Ectodermal cell (in vitro differentiated cells): ENCODE measurements at regions not wholly inside any gene's neighbourhood (a gene's known extent, or its start where the extent isn't known, plus 50 kb on each side); places are given as distances from the start of the nearest gene placed in this dataset.

Source experiments
- H3K27ac ChIP-seq: 2 replicates; pipeline ENCODE4 v1.7.0; 2013; ENCODE audit warnings: mild to moderate bottlenecking, low read depth, low read length; ENCODE audit not compliant: insufficient read depth, poor library complexity, severe bottlenecking
- H3K27me3 ChIP-seq: 2 replicates; pipeline ENCODE4 v1.7.0; 2013; ENCODE audit warnings: mild to moderate bottlenecking, low read length; ENCODE audit not compliant: insufficient read depth, control insufficient read depth, poor library complexity, severe bottlenecking
- H3K36me3 ChIP-seq: one replicate; pipeline ENCODE4 v1.7.0; 2013; ENCODE audit warnings: low read length; ENCODE audit not compliant: control insufficient read depth, insufficient read depth
- H3K4me1 ChIP-seq: one replicate; pipeline ENCODE4 v1.7.0; 2013; ENCODE audit warnings: low read length; ENCODE audit not compliant: control insufficient read depth, insufficient read depth
- H3K4me3 ChIP-seq: 2 replicates; pipeline ENCODE4 v1.7.0; 2013; ENCODE audit warnings: low read depth, low read length, control low read depth; ENCODE audit not compliant: insufficient read depth
- H3K9me3 ChIP-seq: 2 replicates; pipeline ENCODE4 v1.7.0; 2013; ENCODE audit warnings: mild to moderate bottlenecking, low read length, moderate library complexity; ENCODE audit not compliant: control insufficient read depth
- WGBS, 2 experiments: methylation state at CpG; one replicate each; pipeline ENCODE4 v1.1.7; 2013; ENCODE audit warnings: missing lambda C conversion rate in 2 of 2; 5-methylcytosine and 5-hydroxymethylcytosine counted together

DNA sequence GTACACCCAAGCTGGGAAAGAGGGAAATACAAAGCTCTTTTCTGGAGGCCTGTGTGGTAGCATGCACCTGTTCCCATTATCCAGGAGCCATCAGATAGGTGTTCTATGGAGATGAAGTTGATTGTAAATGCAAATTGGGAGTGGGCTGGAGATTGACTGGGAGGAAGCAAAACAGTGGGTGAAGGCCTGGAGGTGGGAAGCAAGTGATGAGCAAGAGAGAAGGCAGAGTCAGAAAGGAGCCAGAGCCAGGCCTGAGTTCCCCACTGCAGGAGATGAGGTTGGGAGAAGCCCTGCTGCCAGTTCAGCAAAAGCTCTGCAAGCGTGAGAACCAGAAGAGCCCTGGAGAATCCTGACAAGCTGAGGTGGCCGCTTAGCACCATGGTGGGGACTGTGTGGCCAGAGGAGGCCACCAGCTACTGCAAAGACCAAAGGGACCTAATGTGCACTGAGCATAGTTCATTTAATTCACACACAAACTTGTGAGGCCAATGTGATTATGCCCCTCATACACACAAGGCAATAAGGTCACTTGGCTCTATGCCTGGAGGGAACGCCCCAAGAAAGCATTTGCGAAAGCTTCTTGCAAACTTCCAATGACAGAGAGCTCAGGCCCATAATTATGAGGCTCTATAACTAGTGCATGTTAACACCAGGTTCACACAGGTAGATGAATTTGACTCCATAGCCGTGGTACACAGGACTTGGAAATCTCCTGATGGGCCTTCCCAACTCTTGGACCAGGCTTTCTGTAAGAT is 73.0 kb upstream of the GRIK3 start:
- Histone ChIP-seq H3K27ac (no peak overlapping the region), H3K36me3 (no peaks in the 10 kb centered on the region), H3K9me3 (no peaks in the 10 kb centered on the region), H3K4me1 (no peaks in the 10 kb centered on the region), H3K27me3 (no peaks in the 10 kb centered on the region), H3K4me3 (no peak overlapping the region)
- 93 to 95% methylated on average over 5 of the region's 5 CpGs for WGBS, 2 experiments

- no peaks in the 10 kb centered on the region for H3K9me3 ChIP-seq
- no peak overlapping the region for H3K4me3 ChIP-seq
- H3K4me1 ChIP-seq, result no peaks in the 10 kb centered on the region
- H3K27ac ChIP-seq, result no peak overlapping the region
- no peaks in the 10 kb centered on the region for H3K27me3 ChIP-seq
- WGBS, 2 experiments, result 92 to 93% methylated on average over 9 of the region's 9 CpGs
- no peaks in the 10 kb centered on the region for H3K36me3 ChIP-seq
These were observed 74.4 kb upstream of the GRIK3 start for GRCh38 chr1:37108596-37109188.

DNA sequence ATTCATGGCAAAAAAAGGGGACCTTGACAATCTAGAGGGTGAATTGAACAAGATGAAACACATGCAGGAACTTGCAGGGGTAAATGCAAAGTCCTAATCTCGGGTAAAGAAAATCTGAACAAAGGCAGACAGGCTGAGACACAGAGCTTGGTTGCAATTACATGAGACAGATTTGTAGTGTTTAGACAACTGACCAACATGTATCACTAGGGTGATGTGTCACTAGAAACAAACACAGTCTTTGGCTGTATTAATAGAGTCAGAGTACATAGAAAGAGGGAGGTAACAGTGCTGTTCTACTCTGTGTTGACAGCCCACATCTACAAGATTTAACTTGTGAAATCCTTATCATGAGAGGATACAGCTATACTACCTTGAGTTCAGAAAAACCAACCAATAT is 78.1 kb upstream of the GRIK3 start:
- H3K36me3 ChIP-seq, result no peaks in the 10 kb centered on the region
- H3K4me3 ChIP-seq, result no peak overlapping the region
- no peaks in the 10 kb centered on the region for H3K27me3 ChIP-seq
- no peaks in the 10 kb centered on the region for H3K9me3 ChIP-seq
- H3K4me1 ChIP-seq, result no peaks in the 10 kb centered on the region
- no peak overlapping the region for H3K27ac ChIP-seq
- WGBS, 2 experiments, result 87 to 94% methylated on average over 1 of the region's 1 CpG

DNA sequence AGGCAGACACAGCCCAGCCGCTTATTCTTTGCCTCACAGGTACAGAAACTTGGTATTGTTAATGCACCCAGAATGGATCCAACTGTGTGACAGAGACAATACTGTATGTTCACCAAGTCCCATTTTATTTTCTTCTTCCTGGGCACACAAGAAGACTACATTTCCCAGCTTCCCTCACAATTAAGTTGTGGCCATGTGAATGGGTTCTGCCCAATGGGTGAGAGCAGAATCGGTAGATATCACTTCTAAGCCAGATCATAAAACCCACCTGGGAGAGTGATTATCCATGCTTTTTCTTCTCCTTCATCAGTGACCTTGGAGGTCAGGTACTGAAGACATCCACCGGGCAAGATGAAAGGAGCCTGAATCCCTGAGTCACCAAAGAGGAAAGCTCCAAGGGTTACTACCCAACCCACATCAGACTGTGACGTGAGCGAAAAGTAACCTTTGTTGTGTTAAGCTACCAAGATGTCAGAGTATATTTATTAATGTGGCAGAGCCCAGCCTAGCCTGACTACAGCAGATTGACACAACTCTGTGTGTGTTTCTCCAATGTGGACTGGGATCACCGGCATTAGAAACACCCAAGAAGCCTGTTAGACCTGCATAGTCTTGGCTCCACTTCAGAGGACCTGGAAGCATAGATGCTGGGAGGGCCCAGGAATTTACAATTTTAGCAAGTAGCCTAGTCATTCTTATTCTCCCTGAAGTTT is 79.1 kb upstream of the GRIK3 start:
- WGBS, 2 experiments, result 94 to 95% methylated on average over 6 of the region's 6 CpGs
- H3K36me3 ChIP-seq, result no peaks in the 10 kb centered on the region
- no peak overlapping the region for H3K4me3 ChIP-seq
- no peaks in the 10 kb centered on the region for H3K9me3 ChIP-seq
- H3K27me3 ChIP-seq, result no peaks in the 10 kb centered on the region
- H3K27ac ChIP-seq, result no peak overlapping the region
- no peaks in the 10 kb centered on the region for H3K4me1 ChIP-seq

DNA sequence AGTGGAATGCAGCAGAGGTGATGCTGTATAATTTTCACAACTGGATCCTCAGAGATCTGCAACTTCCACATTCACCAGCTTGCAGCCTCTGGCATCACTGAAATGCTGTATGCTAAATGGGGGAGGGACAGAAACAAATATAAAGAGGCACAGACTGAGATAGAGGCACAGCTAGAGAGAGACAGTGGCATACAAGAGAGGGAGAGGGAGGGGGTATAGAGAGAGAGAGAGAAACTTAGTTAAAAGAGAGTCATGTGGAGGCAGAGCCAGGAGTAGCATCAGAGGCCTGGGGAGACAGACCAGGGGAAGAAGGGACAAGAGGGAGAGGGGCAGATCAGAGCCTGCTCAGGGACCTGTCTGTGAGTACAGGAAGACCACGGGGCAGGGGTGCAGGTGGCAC is 84.5 kb upstream of the GRIK3 start:
- Histone ChIP-seq H3K27ac (no peak overlapping the region), H3K27me3 (no peaks in the 10 kb centered on the region), H3K4me3 (no peak overlapping the region), H3K9me3 (no peaks in the 10 kb centered on the region), H3K4me1 (peaks cover 16% of the 10 kb centered on the region), H3K36me3 (no peaks in the 10 kb centered on the region)
- 84% methylated on average over 1 of the region's 1 CpG for WGBS, 2 experiments

- no peaks in the 10 kb centered on the region for H3K27me3 ChIP-seq
- no peaks in the 10 kb centered on the region for H3K36me3 ChIP-seq
- no peak overlapping the region for H3K4me3 ChIP-seq
- no peak overlapping the region for H3K27ac ChIP-seq
- 91 to 96% methylated on average over 6 of the region's 6 CpGs for WGBS, 2 experiments
- no peaks in the 10 kb centered on the region for H3K9me3 ChIP-seq
- H3K4me1 ChIP-seq, result peaks cover 16% of the 10 kb centered on the region
These were observed 86.0 kb upstream of the GRIK3 start for GRCh38 chr1:37120279-37120678.

GRCh38 chr1:37123276-37124115 is 89.2 kb upstream of the GRIK3 start:
- Histone ChIP-seq H3K4me1 (peaks cover 21% of the 10 kb centered on the region), H3K27me3 (no peaks in the 10 kb centered on the region), H3K9me3 (no peaks in the 10 kb centered on the region), H3K4me3 (no peak overlapping the region), H3K36me3 (no peaks in the 10 kb centered on the region), H3K27ac (peak overlapping the region; percentile 67)
- 77 to 80% methylated on average over 9 of the region's 9 CpGs for whole genome bisulfite sequencing, 2 experiments

GRCh38 chr1:37124501-37124900 is 90.2 kb upstream of the GRIK3 start:
- H3K4me1 ChIP-seq, result peaks cover 18% of the 10 kb centered on the region
- no peaks in the 10 kb centered on the region for H3K27me3 ChIP-seq
- H3K9me3 ChIP-seq, result no peaks in the 10 kb centered on the region
- no peak overlapping the region for H3K27ac ChIP-seq
- no peaks in the 10 kb centered on the region for H3K36me3 ChIP-seq
- H3K4me3 ChIP-seq, result no peak overlapping the region
- 95 to 96% methylated on average over 6 of the region's 6 CpGs for WGBS, 2 experiments

- Histone ChIP-seq H3K4me1 (peaks cover 18% of the 10 kb centered on the region), H3K27ac (no peak overlapping the region), H3K4me3 (no peak overlapping the region), H3K9me3 (no peaks in the 10 kb centered on the region), H3K36me3 (no peaks in the 10 kb centered on the region), H3K27me3 (no peaks in the 10 kb centered on the region)
- WGBS, 2 experiments, result 89 to 91% methylated on average over 3 of the region's 3 CpGs
These were observed 91.0 kb upstream of the GRIK3 start for GRCh38 chr1:37125295-37125694.
